ENCODE measurements at regions not wholly inside any gene's neighbourhood (a gene's known extent, or its start where the extent isn't known, plus 50 kb on each side); places are given as distances from the start of the nearest gene placed in this dataset.

GRCh38 chr12:116640281-116640680 is 81.1 kb downstream of the MAP1LC3B2 start:
- Histone ChIP-seq H3K27me3 (ENCODE audit: control insufficient read depth, insufficient read depth, low read length) (peaks cover 8% of the 10 kb centered on the region), H3K27ac (ENCODE audit: low read depth, low read length) (no peak overlapping the region), H3K9me3 (ENCODE audit: control insufficient read depth, insufficient read depth, low read length) (no peaks in the 10 kb centered on the region; the same call in 1 of the 2 replicates), H3K4me3 (ENCODE audit: low read depth, low read length) (no peak overlapping the region)
- CTCF ChIA-PET: no interaction called here
- DNase-seq (ENCODE audit: low read depth, low spot score): no peak
- TF ChIP-seq, protein P1, sequence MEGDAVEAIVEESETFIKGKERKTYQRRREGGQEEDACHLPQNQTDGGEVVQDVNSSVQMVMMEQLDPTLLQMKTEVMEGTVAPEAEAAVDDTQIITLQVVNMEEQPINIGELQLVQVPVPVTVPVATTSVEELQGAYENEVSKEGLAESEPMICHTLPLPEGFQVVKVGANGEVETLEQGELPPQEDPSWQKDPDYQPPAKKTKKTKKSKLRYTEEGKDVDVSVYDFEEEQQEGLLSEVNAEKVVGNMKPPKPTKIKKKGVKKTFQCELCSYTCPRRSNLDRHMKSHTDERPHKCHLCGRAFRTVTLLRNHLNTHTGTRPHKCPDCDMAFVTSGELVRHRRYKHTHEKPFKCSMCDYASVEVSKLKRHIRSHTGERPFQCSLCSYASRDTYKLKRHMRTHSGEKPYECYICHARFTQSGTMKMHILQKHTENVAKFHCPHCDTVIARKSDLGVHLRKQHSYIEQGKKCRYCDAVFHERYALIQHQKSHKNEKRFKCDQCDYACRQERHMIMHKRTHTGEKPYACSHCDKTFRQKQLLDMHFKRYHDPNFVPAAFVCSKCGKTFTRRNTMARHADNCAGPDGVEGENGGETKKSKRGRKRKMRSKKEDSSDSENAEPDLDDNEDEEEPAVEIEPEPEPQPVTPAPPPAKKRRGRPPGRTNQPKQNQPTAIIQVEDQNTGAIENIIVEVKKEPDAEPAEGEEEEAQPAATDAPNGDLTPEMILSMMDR (IDR thresholded peaks at IDR 0.05; ENCODE audit: low read depth, low read length): no peak
- POLR2A ChIA-PET: no interaction called here

DNA sequence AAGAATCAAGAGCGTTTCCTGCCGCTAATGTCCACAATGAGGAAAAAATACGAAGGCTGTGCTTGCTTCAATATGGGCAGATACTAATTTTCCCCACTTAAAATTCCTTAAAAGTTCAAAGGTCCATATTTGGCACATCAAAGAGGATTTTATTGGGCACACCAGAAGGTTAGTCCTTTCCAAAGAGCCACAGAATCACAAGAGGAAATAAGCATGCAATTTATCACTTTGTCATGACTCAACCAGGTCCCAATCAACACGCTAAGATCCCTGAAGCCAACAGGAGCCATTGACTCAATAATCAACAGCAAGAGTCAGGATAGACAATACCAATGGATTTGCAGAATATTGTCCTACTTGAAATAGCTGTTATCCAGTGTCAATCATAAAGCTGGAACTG is 80.6 kb downstream of the MAP1LC3B2 start:
- H3K4me3 ChIP-seq (ENCODE audit: low read depth, low read length): no peak overlapping the region
- no peak overlapping the region for H3K27ac ChIP-seq (ENCODE audit: low read depth, low read length)
- peaks cover 8% of the 10 kb centered on the region for H3K27me3 ChIP-seq (ENCODE audit: control insufficient read depth, insufficient read depth, low read length)
- no peak for DNase-seq (ENCODE audit: low read depth, low spot score)
- H3K9me3 ChIP-seq (ENCODE audit: control insufficient read depth, insufficient read depth, low read length): no peaks in the 10 kb centered on the region; the same call in 1 of the 2 replicates
- TF ChIP-seq, protein P1 (IDR thresholded peaks at IDR 0.05; ENCODE audit: low read depth, low read length): no peak
- POLR2A ChIA-PET: interaction anchor here (0.6 kb wide), 1 partner anchor 1956 kb away, joined by 4 read pairs; the partner anchor contains the start of gene TBX3
- CTCF ChIA-PET: no interaction called here

- ChIA-PET POLR2A (no interaction called here), CTCF (no interaction called here)
Measured at GRCh38 chr12:116638376-116638775, 79.2 kb downstream of the MAP1LC3B2 start.

DNA sequence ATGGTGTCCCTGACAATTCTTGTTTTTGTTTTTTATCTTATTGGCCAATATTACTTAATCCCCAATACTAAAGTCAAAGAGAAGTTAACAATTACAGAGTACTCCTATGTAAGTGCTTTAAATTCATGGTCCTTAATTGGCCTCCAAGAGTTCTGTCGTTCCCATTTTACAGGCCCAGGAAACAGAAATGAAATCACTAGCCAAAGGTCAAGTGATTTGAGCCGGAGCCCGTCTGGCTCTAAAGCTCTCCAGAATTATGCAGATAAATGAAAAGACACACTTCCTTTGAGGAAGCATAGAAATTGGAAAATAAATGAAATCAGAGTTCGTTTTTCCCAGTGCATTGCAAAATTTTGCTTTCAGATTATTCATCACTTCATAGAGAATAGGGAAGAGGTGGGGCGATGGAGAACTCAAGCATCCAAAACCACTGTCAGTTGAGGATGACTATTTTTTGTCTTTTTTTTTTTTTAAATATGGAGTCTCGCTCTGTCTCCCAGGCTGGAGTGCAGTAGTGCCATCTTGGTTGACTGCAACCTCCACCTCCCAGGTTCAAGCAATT is 78.5 kb downstream of the MAP1LC3B2 start:
- Histone ChIP-seq H3K9me3 (ENCODE audit: control insufficient read depth, insufficient read depth, low read length) (no peaks in the 10 kb centered on the region; the same call in 1 of the 2 replicates), H3K4me3 (ENCODE audit: low read depth, low read length) (no peak overlapping the region), H3K27ac (ENCODE audit: low read depth, low read length) (no peak overlapping the region), H3K27me3 (ENCODE audit: control insufficient read depth, insufficient read depth, low read length) (peaks cover 20% of the 10 kb centered on the region)
- no peak for DNase-seq (ENCODE audit: low read depth, low spot score)
- POLR2A ChIA-PET: no interaction called here
- CTCF ChIA-PET: no interaction called here
- TF ChIP-seq, protein P1 (IDR thresholded peaks at IDR 0.05; ENCODE audit: low read depth, low read length): no peak

More at GRCh38 chr12:116638376-116638775, 79.2 kb downstream of the MAP1LC3B2 start:
- Histone ChIP-seq H3K27me3 (ENCODE audit: control insufficient read depth, insufficient read depth, low read length) (peaks cover 15% of the 10 kb centered on the region), H3K9me3 (ENCODE audit: control insufficient read depth, insufficient read depth, low read length) (no peaks in the 10 kb centered on the region; the same call in 1 of the 2 replicates), H3K4me3 (ENCODE audit: low read depth, low read length) (no peak overlapping the region), H3K27ac (ENCODE audit: low read depth, low read length) (no peak overlapping the region)
- no peak for DNase-seq (ENCODE audit: low read depth, low spot score)
- TF ChIP-seq, protein P1 (IDR thresholded peaks at IDR 0.05; ENCODE audit: low read depth, low read length): no peak

DNA sequence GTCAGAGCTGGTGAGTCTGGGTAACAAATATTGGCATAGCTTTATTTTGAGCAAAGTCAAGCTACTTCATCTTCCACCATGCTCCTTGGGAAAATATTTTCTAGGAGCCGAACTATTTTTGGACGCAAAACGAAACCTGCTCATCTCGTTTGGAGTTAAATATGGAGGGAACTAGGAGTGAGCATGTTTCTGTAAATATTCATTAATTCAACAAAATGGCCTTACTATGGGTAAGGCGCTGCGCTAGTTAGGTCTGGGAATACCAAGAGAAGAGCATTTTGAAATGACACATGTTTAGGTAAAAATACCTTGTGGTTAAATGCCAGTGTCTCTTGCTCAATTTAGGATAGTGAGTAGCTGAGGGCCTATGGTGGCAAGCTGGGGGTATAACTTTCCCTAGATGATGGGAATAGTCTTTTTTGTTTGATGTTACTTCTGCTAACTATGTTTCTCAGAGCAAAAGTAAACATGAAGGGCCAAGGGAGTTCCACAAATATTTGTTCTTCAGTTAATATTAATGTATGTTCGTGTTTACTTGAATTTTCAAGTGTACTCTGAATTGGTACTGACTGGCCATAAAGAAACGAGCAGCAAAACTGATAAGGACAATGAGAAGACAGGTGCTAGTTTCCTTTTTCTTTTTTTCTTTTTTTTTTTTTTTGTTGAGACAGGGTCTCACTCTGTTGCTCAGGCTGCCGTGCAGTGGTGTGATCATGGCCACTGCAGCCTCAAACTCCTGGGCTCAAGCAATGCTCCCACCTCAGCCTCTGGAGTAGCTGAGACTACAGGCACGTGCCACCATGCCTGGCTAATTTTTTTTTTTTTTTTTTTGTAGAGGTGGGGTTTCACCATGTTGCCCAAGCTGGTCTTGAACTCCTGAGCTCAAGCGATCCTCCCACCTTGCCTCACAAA is 77.7 kb downstream of the MAP1LC3B2 start:
- H3K9me3 ChIP-seq (ENCODE audit: control insufficient read depth, insufficient read depth, low read length): no peaks in the 10 kb centered on the region; the same call in 1 of the 2 replicates
- H3K27ac ChIP-seq (ENCODE audit: low read depth, low read length): no peak overlapping the region
- peaks cover 22% of the 10 kb centered on the region for H3K27me3 ChIP-seq (ENCODE audit: control insufficient read depth, insufficient read depth, low read length)
- CTCF ChIA-PET: no interaction called here
- DNase-seq (ENCODE audit: low read depth, low spot score): no peak
- no peak overlapping the region for H3K4me3 ChIP-seq (ENCODE audit: low read depth, low read length)
- TF ChIP-seq, protein P1 (IDR thresholded peaks at IDR 0.05; ENCODE audit: low read depth, low read length): no peak
- POLR2A ChIA-PET: no interaction called here
